HEK293T (cell line): ENCODE measurements at regions not wholly inside any gene's neighbourhood (a gene's known extent, or its start where the extent isn't known, plus 50 kb on each side); places are given as distances from the start of the nearest gene placed in this dataset.

ENCODE experiments used
- ELF4 ChIP-seq: fragments of 450-650 bp; IDR thresholded peaks from 2 replicates; pipeline ENCODE4 v1.6.1; 2017; ENCODE audit warnings: antibody characterized with exemption
- FOXK2 ChIP-seq: fragments of 450-650 bp; IDR thresholded peaks from 2 replicates; pipeline ENCODE4 v1.6.1; 2016; ENCODE audit warnings: mild to moderate bottlenecking
- FOXM1 ChIP-seq: fragments of 450-650 bp; IDR thresholded peaks from 2 replicates; pipeline ENCODE4 v1.6.1; 2017; ENCODE audit warnings: mild to moderate bottlenecking, borderline replicate concordance
- NFRKB ChIP-seq: fragments of 450-650 bp; IDR thresholded peaks from 2 replicates; pipeline ENCODE4 v1.6.1; 2016; ENCODE audit warnings: mild to moderate bottlenecking, moderate library complexity
- SP1 ChIP-seq: fragments of 450-650 bp; IDR thresholded peaks from 2 replicates; pipeline ENCODE4 v1.6.1; 2017
- SUZ12 ChIP-seq: fragments of 450-650 bp; IDR thresholded peaks from 2 replicates; pipeline ENCODE4 v1.6.1; 2016; ENCODE audit warnings: mild to moderate bottlenecking
- ZNF384 ChIP-seq: fragments of 450-650 bp; IDR thresholded peaks from 2 replicates; pipeline ENCODE4 v1.6.1; 2016

- no peak for TF ChIP-seq ZNF384
- no peak for TF ChIP-seq ELF4
- no peak for TF ChIP-seq SP1
- TF ChIP-seq FOXM1: no peak
- no peak for TF ChIP-seq FOXK2
- no peak for TF ChIP-seq SUZ12
- no peak for TF ChIP-seq NFRKB
These were observed 1206.7 kb downstream of the CDH12 start for GRCh38 chr5:21646469-21646868.
